ENCODE measurements at regions not wholly inside any gene's neighbourhood (a gene's known extent, or its start where the extent isn't known, plus 50 kb on each side); places are given as distances from the start of the nearest gene placed in this dataset.

DNA sequence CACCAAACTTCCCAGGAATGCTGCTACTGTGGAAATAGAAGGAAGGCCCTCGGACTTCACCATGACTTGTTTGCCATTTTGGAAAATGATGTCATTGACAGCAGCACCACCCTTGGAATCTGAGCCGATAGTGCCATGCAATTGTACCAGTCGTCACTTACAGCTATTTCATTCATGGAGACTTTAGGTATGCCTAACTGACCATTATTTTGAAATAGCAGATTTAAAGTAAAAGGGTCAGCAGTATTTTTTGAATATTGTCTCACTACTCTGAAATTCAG, 66.0 kb upstream of the ARL8B start:
- DNase-seq (ENCODE audit: low read depth): no peak
- TF ChIP-seq, protein P1, sequence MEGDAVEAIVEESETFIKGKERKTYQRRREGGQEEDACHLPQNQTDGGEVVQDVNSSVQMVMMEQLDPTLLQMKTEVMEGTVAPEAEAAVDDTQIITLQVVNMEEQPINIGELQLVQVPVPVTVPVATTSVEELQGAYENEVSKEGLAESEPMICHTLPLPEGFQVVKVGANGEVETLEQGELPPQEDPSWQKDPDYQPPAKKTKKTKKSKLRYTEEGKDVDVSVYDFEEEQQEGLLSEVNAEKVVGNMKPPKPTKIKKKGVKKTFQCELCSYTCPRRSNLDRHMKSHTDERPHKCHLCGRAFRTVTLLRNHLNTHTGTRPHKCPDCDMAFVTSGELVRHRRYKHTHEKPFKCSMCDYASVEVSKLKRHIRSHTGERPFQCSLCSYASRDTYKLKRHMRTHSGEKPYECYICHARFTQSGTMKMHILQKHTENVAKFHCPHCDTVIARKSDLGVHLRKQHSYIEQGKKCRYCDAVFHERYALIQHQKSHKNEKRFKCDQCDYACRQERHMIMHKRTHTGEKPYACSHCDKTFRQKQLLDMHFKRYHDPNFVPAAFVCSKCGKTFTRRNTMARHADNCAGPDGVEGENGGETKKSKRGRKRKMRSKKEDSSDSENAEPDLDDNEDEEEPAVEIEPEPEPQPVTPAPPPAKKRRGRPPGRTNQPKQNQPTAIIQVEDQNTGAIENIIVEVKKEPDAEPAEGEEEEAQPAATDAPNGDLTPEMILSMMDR (conservative IDR thresholded peaks at IDR 0.05; ENCODE audit: low read depth, low read length): no peak
- H3K4me3 ChIP-seq (ENCODE audit: low read depth, low read length): no peak overlapping the region

DNA sequence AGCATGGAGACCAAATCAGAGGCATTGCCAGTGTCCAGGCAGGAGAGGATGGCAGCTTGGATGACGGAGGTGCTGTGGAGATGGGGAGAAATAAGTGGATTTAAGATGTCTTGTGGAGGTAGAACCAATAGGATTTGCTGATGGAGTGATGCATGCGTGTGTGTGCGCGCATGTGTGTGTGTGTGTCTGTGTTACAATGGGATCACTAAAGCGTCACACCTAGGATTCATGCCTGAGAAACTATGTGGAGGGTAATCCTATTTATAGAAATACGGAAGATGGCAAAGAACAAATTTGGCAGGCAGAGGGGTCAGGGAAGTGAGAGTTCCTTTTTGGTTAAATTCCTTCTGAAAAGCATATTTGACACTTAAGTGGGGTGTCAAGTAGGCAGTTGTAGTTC, 64.8 kb upstream of the ARL8B start:
- TF ChIP-seq, protein P1 (conservative IDR thresholded peaks at IDR 0.05; ENCODE audit: low read depth, low read length): no peak
- DNase-seq (ENCODE audit: low read depth): no peak
- H3K4me3 ChIP-seq (ENCODE audit: low read depth, low read length): no peak overlapping the region

DNA sequence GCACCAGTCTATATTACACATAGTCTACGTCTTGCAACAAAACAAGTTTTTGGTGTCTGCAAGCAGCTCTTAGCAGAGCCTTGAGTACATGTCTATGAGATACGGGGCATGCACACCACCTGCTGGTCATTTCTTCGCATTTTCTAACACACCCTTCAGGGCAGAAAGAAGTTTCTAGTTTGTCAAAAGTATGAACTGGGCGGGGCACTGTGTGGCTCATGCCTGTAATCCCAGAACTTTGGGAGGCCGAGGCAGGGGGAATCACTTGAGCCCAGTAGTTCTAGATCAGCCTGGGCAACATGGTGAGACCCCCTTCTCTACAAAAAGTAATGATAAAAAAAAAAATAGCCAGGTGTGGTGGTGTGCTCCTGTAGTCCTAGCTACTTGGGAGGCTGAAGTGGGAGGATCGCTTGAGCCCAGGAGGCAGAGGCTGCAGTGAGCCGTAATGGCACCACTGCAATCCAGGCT, 64.2 kb upstream of the ARL8B start:
- H3K4me3 ChIP-seq (ENCODE audit: low read depth, low read length): no peak overlapping the region
- DNase-seq (ENCODE audit: low read depth): peak; percentile 96
- TF ChIP-seq, protein P1 (conservative IDR thresholded peaks at IDR 0.05; ENCODE audit: low read depth, low read length): peak; percentile 83

DNA sequence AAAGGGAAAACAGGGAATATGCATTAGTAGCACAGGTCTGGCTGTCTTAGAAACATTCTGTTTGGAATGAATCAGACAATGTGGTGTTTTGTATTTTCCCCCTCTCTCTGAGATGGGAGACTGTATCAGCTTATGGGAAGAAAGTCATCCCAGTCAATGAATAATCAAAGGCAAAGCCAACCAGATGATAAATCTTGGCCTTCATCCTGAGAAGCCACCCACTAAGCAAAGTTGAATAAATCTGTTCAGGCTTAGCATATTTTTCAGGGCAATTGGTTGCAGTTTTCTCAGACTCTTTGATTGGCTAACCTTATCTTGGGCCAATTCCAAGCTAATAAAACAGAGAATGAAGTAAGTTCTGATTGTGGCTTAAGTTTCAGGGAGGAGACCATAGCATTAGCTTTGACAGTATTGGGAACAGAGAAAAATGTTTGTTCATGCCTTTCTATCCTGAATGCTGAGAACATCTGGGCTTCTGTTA, 63.6 kb upstream of the ARL8B start:
- peak; percentile 82 for DNase-seq (ENCODE audit: low read depth)
- TF ChIP-seq, protein P1 (conservative IDR thresholded peaks at IDR 0.05; ENCODE audit: low read depth, low read length): no peak
- no peak overlapping the region for H3K4me3 ChIP-seq (ENCODE audit: low read depth, low read length)

DNA sequence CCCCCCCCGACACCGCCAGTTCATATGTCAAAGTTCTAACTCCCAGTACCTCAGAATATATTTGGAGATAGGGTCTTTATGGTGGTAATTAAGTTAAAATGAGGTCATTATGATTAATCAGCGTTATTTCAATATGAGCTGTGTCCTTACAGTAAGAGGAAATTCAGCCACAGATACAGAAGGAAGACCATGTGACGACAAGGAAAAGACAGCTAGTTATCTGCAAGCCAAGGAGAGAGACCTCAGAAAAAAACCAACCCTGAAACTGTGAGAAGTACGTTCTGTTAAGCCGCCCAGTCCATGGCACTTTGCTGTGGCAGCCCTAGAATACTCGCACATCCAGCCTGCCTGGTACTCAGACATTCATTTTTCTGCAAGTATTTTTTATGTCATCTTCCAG, 62.3 kb upstream of the ARL8B start:
- TF ChIP-seq, protein P1 (conservative IDR thresholded peaks at IDR 0.05; ENCODE audit: low read depth, low read length): no peak
- no peak overlapping the region for H3K4me3 ChIP-seq (ENCODE audit: low read depth, low read length)
- no peak for DNase-seq (ENCODE audit: low read depth)

DNA sequence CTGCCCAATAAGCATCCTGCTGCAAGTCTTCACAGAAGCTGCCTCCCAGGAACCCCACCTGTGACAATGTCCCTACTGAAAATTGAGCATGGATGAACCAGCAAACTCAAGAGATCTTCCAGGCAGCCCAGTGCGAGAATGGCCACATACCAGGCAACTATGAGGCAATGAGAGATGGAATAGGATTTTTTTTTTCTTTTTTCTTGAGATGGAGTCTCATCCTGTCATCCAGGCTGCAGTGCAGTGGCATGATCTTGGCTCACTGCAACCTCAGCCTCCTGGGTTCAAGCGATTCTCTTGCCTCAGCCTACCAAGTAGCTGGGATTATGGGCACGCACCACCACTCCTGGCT, 60.9 kb upstream of the ARL8B start:
- H3K4me3 ChIP-seq (ENCODE audit: low read depth, low read length): no peak overlapping the region
- no peak for DNase-seq (ENCODE audit: low read depth)
- TF ChIP-seq, protein P1 (conservative IDR thresholded peaks at IDR 0.05; ENCODE audit: low read depth, low read length): no peak

DNA sequence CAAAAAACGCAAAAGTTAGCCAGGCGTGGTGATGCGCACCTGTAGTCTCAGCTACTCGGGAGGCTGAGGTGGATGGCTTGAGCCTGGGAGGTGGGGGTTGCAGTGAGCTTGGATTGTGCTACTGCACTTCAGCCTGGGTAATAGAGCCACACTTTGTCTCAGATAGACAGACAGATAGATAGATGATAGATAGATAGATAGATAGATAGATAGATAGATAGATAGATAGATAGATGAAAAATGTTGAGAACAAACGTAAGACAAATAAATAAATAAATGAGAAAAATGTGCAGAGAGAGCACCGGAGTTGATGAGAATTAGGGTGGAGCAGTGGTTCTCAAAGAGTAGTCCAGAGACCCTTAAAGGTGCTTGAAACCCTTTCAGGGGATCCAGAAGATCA, 58.4 kb upstream of the ARL8B start:
- TF ChIP-seq, protein P1 (conservative IDR thresholded peaks at IDR 0.05; ENCODE audit: low read depth, low read length): no peak
- H3K4me3 ChIP-seq (ENCODE audit: low read depth, low read length): no peak overlapping the region
- DNase-seq (ENCODE audit: low read depth): no peak
